Ishikawa (cell line): ENCODE measurements at regions not wholly inside any gene's neighbourhood (a gene's known extent, or its start where the extent isn't known, plus 50 kb on each side); places are given as distances from the start of the nearest gene placed in this dataset.

Source experiments
- CEBPB ChIP-seq: IDR thresholded peaks from 2 replicates; pipeline ENCODE4 v1.6.1; 2012
- EGR1 ChIP-seq: IDR thresholded peaks from 2 replicates; pipeline ENCODE4 v1.6.1; 2012
- EP300 ChIP-seq: IDR thresholded peaks from 2 replicates; pipeline ENCODE4 v1.6.1; 2012; ENCODE audit warnings: borderline replicate concordance
- FOXM1 ChIP-seq: IDR thresholded peaks from 2 replicates; pipeline ENCODE4 v1.6.1; 2012; ENCODE audit warnings: low read depth, borderline replicate concordance
- NFIC ChIP-seq: IDR thresholded peaks from 2 replicates; pipeline ENCODE4 v1.6.1; 2012
- RAD21 ChIP-seq: IDR thresholded peaks from 2 replicates; pipeline ENCODE4 v1.6.1; 2012; ENCODE audit warnings: low read depth
- TAF1 ChIP-seq: IDR thresholded peaks from 2 replicates; pipeline ENCODE4 v1.6.1; 2012; ENCODE audit warnings: low read depth, mild to moderate bottlenecking
- TCF12 ChIP-seq: IDR thresholded peaks from 2 replicates; pipeline ENCODE4 v1.6.1; 2012; ENCODE audit warnings: low read depth
- YY1 ChIP-seq: IDR thresholded peaks from 2 replicates; pipeline ENCODE4 v1.6.1; 2012; ENCODE audit warnings: low read depth
- ZBTB7A ChIP-seq: IDR thresholded peaks from 2 replicates; pipeline ENCODE4 v1.6.1; 2012; ENCODE audit warnings: low read depth
- TF ChIP-seq, protein P1 (sequence below): IDR thresholded peaks from 2 replicates; pipeline ENCODE4 v1.6.1; 2012
- TF ChIP-seq, protein P2 (sequence below): IDR thresholded peaks from 2 replicates; pipeline ENCODE4 v1.6.1; 2012; ENCODE audit warnings: low read depth, mild to moderate bottlenecking

DNA sequence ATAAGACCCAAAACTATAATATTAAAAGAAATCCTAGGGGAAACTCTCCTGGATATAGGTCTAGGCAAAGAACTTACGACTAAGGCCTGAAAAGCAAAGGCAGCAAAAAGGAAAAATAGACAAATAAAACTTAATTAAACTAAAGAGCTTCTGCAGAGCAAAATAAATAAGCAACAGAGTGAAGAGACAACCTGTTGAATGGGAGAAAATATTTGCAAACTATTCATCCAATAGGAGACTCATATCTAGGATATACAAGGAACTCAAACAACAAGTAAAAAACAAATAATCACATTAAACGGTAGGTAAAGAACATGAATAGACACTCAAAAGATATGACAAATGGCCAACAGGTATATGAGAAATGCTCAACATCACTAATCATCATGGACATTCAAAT is 318.6 kb downstream of the CSNK1G3 start:
- no peak for TF ChIP-seq RAD21
- TF ChIP-seq, protein P1, sequence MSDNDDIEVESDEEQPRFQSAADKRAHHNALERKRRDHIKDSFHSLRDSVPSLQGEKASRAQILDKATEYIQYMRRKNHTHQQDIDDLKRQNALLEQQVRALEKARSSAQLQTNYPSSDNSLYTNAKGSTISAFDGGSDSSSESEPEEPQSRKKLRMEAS: no peak
- TF ChIP-seq CEBPB: no peak
- TF ChIP-seq EP300: no peak
- TF ChIP-seq NFIC: no peak
- TF ChIP-seq TAF1: no peak
- no peak for TF ChIP-seq ZBTB7A
- TF ChIP-seq, protein P2, sequence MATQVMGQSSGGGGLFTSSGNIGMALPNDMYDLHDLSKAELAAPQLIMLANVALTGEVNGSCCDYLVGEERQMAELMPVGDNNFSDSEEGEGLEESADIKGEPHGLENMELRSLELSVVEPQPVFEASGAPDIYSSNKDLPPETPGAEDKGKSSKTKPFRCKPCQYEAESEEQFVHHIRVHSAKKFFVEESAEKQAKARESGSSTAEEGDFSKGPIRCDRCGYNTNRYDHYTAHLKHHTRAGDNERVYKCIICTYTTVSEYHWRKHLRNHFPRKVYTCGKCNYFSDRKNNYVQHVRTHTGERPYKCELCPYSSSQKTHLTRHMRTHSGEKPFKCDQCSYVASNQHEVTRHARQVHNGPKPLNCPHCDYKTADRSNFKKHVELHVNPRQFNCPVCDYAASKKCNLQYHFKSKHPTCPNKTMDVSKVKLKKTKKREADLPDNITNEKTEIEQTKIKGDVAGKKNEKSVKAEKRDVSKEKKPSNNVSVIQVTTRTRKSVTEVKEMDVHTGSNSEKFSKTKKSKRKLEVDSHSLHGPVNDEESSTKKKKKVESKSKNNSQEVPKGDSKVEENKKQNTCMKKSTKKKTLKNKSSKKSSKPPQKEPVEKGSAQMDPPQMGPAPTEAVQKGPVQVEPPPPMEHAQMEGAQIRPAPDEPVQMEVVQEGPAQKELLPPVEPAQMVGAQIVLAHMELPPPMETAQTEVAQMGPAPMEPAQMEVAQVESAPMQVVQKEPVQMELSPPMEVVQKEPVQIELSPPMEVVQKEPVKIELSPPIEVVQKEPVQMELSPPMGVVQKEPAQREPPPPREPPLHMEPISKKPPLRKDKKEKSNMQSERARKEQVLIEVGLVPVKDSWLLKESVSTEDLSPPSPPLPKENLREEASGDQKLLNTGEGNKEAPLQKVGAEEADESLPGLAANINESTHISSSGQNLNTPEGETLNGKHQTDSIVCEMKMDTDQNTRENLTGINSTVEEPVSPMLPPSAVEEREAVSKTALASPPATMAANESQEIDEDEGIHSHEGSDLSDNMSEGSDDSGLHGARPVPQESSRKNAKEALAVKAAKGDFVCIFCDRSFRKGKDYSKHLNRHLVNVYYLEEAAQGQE: no peak
- no peak for TF ChIP-seq EGR1
- TF ChIP-seq YY1: no peak
- TF ChIP-seq FOXM1: no peak
- TF ChIP-seq TCF12: no peak
